Ovary (tissue), 3 donors: ENCODE measurements at regions not wholly inside any gene's neighbourhood (a gene's known extent, or its start where the extent isn't known, plus 50 kb on each side); places are given as distances from the start of the nearest gene placed in this dataset.

Source experiments
- POLR2A ChIP-seq: fragments of 450-650 bp; IDR thresholded peaks from one replicate; pipeline ENCODE4 v1.6.1; 2017; ENCODE audit warnings: antibody characterized with exemption, mild to moderate bottlenecking, moderate library complexity
- TF ChIP-seq, protein P1 (sequence below), 3 donors: fragments of 450-650 bp in 2 of 3; fragments of 200-600 bp in 1 of 3; IDR thresholded peaks; one replicate each; pipeline versions ENCODE4 v1.5.1 to v1.8.0; 2016 to 2022; ENCODE audit warnings: antibody characterized with exemption in 3 of 3, mild to moderate bottlenecking in 1 of 3
- donor health status: DM: no; HTN: no; CAD: no.

DNA sequence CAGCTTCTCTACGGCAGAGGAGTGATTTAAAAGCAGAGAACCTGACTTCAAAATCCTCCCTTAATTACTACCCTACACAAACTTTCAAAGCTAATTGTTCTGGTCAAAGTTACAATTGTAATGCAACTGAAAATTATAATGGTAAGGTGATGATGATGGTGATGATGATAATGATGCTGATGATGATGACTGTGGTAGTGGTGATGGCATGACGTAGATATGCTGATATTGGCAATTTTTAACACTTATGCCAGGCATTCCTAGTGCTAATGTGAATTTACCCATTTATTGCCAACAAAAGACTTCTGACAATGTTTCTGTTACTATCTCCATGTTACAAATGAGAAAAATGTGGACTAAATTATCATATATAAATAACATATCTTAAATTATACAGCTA is 1831.1 kb downstream of the LRRC4C start:
- TF ChIP-seq, protein P1, sequence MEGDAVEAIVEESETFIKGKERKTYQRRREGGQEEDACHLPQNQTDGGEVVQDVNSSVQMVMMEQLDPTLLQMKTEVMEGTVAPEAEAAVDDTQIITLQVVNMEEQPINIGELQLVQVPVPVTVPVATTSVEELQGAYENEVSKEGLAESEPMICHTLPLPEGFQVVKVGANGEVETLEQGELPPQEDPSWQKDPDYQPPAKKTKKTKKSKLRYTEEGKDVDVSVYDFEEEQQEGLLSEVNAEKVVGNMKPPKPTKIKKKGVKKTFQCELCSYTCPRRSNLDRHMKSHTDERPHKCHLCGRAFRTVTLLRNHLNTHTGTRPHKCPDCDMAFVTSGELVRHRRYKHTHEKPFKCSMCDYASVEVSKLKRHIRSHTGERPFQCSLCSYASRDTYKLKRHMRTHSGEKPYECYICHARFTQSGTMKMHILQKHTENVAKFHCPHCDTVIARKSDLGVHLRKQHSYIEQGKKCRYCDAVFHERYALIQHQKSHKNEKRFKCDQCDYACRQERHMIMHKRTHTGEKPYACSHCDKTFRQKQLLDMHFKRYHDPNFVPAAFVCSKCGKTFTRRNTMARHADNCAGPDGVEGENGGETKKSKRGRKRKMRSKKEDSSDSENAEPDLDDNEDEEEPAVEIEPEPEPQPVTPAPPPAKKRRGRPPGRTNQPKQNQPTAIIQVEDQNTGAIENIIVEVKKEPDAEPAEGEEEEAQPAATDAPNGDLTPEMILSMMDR (IDR thresholded peaks at IDR 0.05): no peak
- TF ChIP-seq POLR2A: no peak
